ENCODE measurements at regions not wholly inside any gene's neighbourhood (a gene's known extent, or its start where the extent isn't known, plus 50 kb on each side); places are given as distances from the start of the nearest gene placed in this dataset.

DNA sequence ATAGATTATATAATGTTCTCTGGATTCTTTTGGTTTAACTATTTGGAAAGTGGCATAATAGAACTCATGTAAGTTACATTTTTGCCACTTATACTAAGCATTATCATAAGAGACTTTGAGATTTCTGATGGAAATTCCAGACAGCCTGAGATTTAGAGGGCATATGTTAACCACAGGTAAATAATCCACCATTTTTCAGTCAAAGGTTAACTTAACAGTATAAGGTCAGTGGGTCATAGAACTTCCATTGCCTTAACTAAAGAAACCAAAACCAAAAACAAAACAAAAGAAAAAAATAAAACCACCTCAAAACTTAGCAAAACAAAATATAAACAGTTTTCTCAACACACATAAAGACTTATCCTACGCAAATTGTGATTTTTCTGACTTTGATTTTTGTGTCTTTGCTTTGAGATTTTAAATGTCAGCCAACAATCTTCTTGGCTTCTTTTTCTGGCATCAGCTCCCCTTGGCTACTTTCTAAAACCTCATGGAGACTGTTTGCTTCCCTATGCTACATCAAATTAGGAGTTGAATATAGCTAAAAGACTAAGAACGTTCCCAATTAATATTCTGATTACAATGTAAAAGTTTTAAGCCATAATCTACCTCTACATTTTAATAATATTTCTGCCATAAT is 430.1 kb upstream of the DAB2 start:
- H3K4me1 ChIP-seq (ENCODE audit: low read length) = no peaks in the 10 kb centered on the region
- TF ChIP-seq EZH2 (optimal IDR thresholded peaks at IDR 0.05; ENCODE audit: low read depth, low read length) (no peak), EZH2phosphoT487 (IDR thresholded peaks at IDR 0.05; ENCODE audit: low read length) (no peak)
- TF ChIP-seq, protein P1, sequence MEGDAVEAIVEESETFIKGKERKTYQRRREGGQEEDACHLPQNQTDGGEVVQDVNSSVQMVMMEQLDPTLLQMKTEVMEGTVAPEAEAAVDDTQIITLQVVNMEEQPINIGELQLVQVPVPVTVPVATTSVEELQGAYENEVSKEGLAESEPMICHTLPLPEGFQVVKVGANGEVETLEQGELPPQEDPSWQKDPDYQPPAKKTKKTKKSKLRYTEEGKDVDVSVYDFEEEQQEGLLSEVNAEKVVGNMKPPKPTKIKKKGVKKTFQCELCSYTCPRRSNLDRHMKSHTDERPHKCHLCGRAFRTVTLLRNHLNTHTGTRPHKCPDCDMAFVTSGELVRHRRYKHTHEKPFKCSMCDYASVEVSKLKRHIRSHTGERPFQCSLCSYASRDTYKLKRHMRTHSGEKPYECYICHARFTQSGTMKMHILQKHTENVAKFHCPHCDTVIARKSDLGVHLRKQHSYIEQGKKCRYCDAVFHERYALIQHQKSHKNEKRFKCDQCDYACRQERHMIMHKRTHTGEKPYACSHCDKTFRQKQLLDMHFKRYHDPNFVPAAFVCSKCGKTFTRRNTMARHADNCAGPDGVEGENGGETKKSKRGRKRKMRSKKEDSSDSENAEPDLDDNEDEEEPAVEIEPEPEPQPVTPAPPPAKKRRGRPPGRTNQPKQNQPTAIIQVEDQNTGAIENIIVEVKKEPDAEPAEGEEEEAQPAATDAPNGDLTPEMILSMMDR (IDR thresholded peaks at IDR 0.05; ENCODE audit: low read length) = no peak
- no peaks in the 10 kb centered on the region for H3K9me2 ChIP-seq (replicated peaks; ENCODE audit: insufficient read depth, low read length)
- H3K4me2 ChIP-seq (ENCODE audit: low read depth, low read length) = no peak overlapping the region
- H3K27me3 ChIP-seq (replicated peaks; ENCODE audit: insufficient read depth, low read length) = no peaks in the 10 kb centered on the region
- H3F3A ChIP-seq (ENCODE audit: insufficient read depth, low read length) = no peaks in the 10 kb centered on the region
- H3K79me2 ChIP-seq (ENCODE audit: low read length) = no peaks in the 10 kb centered on the region
- no peaks in the 10 kb centered on the region for H4K20me1 ChIP-seq (ENCODE audit: insufficient read depth, low read length)
- no peaks in the 10 kb centered on the region for H3K36me3 ChIP-seq (replicated peaks; ENCODE audit: insufficient read depth, low read length)
- no peak for DNase-seq
- no peak overlapping the region for H2AFZ ChIP-seq (ENCODE audit: low read length)
- H3K27ac ChIP-seq (ENCODE audit: low read length) = no peak overlapping the region
- H3K9me3 ChIP-seq (replicated peaks; ENCODE audit: insufficient read depth, low read length) = no peaks in the 10 kb centered on the region
- H3K9ac ChIP-seq (ENCODE audit: low read length) = no peak overlapping the region
- no peak overlapping the region for H3K4me3 ChIP-seq (ENCODE audit: low read length)

DNA sequence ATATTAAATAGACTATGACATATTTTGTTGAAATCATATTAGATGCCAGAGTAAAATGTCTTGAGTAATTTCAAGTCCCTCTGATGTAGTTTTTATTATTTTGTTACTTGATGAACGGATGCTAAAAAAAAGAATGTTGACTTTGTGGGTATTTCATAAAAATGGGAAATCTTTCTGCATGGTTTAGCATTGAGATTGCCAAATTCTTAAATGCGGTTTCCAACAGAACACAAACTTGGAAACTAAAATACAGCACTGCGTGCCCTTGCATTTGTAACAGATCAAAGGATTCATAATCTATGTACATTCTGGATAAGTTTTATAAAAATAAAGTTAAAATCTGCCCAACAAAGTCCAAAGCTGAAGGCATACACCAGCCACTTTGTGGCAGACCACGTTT is 425.5 kb upstream of the DAB2 start:
- no peaks in the 10 kb centered on the region for H3K36me3 ChIP-seq (replicated peaks; ENCODE audit: insufficient read depth, low read length)
- H3K4me1 ChIP-seq (ENCODE audit: low read length) = no peaks in the 10 kb centered on the region
- no peak overlapping the region for H3K9ac ChIP-seq (ENCODE audit: low read length)
- no peaks in the 10 kb centered on the region for H3K9me2 ChIP-seq (replicated peaks; ENCODE audit: insufficient read depth, low read length)
- no peak for DNase-seq
- no peaks in the 10 kb centered on the region for H4K20me1 ChIP-seq (ENCODE audit: insufficient read depth, low read length)
- no peaks in the 10 kb centered on the region for H3K9me3 ChIP-seq (replicated peaks; ENCODE audit: insufficient read depth, low read length)
- no peak overlapping the region for H3K4me3 ChIP-seq (ENCODE audit: low read length)
- no peaks in the 10 kb centered on the region for H3F3A ChIP-seq (ENCODE audit: insufficient read depth, low read length)
- no peaks in the 10 kb centered on the region for H3K27me3 ChIP-seq (replicated peaks; ENCODE audit: insufficient read depth, low read length)
- no peak for TF ChIP-seq EZH2 (optimal IDR thresholded peaks at IDR 0.05; ENCODE audit: low read depth, low read length)
- TF ChIP-seq EZH2phosphoT487 (IDR thresholded peaks at IDR 0.05; ENCODE audit: low read length) = no peak
- TF ChIP-seq, protein P1 (IDR thresholded peaks at IDR 0.05; ENCODE audit: low read length) = no peak
- no peaks in the 10 kb centered on the region for H3K79me2 ChIP-seq (ENCODE audit: low read length)
- H2AFZ ChIP-seq (ENCODE audit: low read length) = no peak overlapping the region
- H3K27ac ChIP-seq (ENCODE audit: low read length) = no peak overlapping the region
- H3K4me2 ChIP-seq (ENCODE audit: low read depth, low read length) = no peak overlapping the region

DNA sequence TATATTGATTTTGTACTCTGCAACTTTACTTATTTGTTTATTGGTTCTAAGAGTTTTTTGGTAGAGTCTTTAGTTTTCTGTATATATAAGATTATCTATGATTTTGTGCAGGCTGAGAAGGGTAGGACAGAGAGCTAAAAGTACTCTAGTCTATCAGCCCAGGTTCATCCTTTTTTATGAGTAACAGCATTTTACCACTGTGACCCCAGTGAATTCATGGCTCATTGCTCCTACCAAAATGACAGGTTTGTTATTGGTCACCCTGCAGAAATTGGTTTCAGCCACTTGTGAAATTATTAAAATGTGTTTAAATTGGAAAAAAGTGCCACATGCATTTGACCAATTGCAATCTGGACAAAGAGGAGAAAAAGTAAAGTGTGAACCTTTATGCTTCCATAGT is 421.4 kb upstream of the DAB2 start:
- H3K27me3 ChIP-seq (replicated peaks; ENCODE audit: insufficient read depth, low read length) = no peaks in the 10 kb centered on the region
- H3K4me2 ChIP-seq (ENCODE audit: low read depth, low read length) = no peak overlapping the region
- H4K20me1 ChIP-seq (ENCODE audit: insufficient read depth, low read length) = no peaks in the 10 kb centered on the region
- H3K9me3 ChIP-seq (replicated peaks; ENCODE audit: insufficient read depth, low read length) = no peaks in the 10 kb centered on the region
- H3K9me2 ChIP-seq (replicated peaks; ENCODE audit: insufficient read depth, low read length) = no peaks in the 10 kb centered on the region
- no peaks in the 10 kb centered on the region for H3K36me3 ChIP-seq (replicated peaks; ENCODE audit: insufficient read depth, low read length)
- no peaks in the 10 kb centered on the region for H3K4me1 ChIP-seq (ENCODE audit: low read length)
- H3K27ac ChIP-seq (ENCODE audit: low read length) = no peak overlapping the region
- H3K79me2 ChIP-seq (ENCODE audit: low read length) = no peaks in the 10 kb centered on the region
- no peak overlapping the region for H3K4me3 ChIP-seq (ENCODE audit: low read length)
- TF ChIP-seq, protein P1 (IDR thresholded peaks at IDR 0.05; ENCODE audit: low read length) = no peak
- TF ChIP-seq EZH2 (optimal IDR thresholded peaks at IDR 0.05; ENCODE audit: low read depth, low read length) (no peak), EZH2phosphoT487 (IDR thresholded peaks at IDR 0.05; ENCODE audit: low read length) (no peak)
- no peak overlapping the region for H2AFZ ChIP-seq (ENCODE audit: low read length)
- no peak overlapping the region for H3K9ac ChIP-seq (ENCODE audit: low read length)
- H3F3A ChIP-seq (ENCODE audit: insufficient read depth, low read length) = no peaks in the 10 kb centered on the region
- no peak for DNase-seq

All from MM.1S (cell line).